Testis (tissue), 2 donors: ENCODE measurements at regions not wholly inside any gene's neighbourhood (a gene's known extent, or its start where the extent isn't known, plus 50 kb on each side); places are given as distances from the start of the nearest gene placed in this dataset.

Experiments
- POLR2A ChIP-seq: fragments of 450-650 bp; IDR thresholded peaks from one replicate; pipeline ENCODE4 v1.6.1; 2017; ENCODE audit warnings: antibody characterized with exemption, mild to moderate bottlenecking, moderate library complexity
- TF ChIP-seq, protein P1 (sequence below), 3 experiments: fragments of 450-650 bp in 2 of 3; fragments of 200-600 bp in 1 of 3; sonication (generic) in 1 of 3; IDR thresholded peaks; one replicate each; pipeline ENCODE4 v1.5.1; 2016 to 2019; ENCODE audit warnings: antibody characterized with exemption in 3 of 3, mild to moderate bottlenecking in 2 of 3, moderate library complexity in 1 of 3

DNA sequence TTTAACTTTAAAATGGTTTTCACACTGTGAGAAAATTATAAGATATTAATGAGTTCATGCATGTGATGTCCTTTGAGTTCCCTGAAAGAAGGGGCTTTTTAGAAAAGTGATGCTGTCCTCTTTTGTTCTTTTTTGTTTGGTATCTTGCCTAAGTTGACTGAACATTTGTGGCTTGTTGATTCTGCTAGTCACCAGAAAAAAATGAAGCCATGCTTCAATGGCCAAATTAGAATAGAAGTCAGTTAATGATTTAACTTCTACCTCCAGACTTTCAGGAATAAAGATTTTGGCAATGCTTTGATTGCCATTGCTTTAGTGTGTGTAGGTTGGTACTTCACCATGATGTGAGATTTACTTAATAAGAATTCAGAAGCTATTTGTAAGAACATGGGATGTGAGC lies 260.6 kb upstream of the NECTIN3 start:
- TF ChIP-seq, protein P1, sequence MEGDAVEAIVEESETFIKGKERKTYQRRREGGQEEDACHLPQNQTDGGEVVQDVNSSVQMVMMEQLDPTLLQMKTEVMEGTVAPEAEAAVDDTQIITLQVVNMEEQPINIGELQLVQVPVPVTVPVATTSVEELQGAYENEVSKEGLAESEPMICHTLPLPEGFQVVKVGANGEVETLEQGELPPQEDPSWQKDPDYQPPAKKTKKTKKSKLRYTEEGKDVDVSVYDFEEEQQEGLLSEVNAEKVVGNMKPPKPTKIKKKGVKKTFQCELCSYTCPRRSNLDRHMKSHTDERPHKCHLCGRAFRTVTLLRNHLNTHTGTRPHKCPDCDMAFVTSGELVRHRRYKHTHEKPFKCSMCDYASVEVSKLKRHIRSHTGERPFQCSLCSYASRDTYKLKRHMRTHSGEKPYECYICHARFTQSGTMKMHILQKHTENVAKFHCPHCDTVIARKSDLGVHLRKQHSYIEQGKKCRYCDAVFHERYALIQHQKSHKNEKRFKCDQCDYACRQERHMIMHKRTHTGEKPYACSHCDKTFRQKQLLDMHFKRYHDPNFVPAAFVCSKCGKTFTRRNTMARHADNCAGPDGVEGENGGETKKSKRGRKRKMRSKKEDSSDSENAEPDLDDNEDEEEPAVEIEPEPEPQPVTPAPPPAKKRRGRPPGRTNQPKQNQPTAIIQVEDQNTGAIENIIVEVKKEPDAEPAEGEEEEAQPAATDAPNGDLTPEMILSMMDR (IDR thresholded peaks at IDR 0.05), result no peak
- TF ChIP-seq POLR2A, result no peak
